H9 (cell line): ENCODE measurements at regions not wholly inside any gene's neighbourhood (a gene's known extent, or its start where the extent isn't known, plus 50 kb on each side); places are given as distances from the start of the nearest gene placed in this dataset.

Source experiments
- DNase-seq: peaks from one replicate; pipeline ENCODE4 v3.0.0-alpha.2; 2017
- H2AFZ ChIP-seq: one replicate; pipeline ENCODE4 v1.6.1; 2013; ENCODE audit warnings: mild to moderate bottlenecking, low read length, control low read depth, moderate library complexity
- H2AK5ac ChIP-seq: 2 replicates; pipeline ENCODE4 v1.6.1; 2013; ENCODE audit warnings: low read length, control low read depth, mixed read lengths; ENCODE audit not compliant: insufficient read length
- H2BK120ac ChIP-seq: one replicate; pipeline ENCODE4 v1.6.1; 2013; ENCODE audit warnings: low read depth, mild to moderate bottlenecking, low read length, control low read depth, inconsistent platforms; ENCODE audit not compliant: poor library complexity, severe bottlenecking
- H2BK12ac ChIP-seq: 2 replicates; pipeline ENCODE4 v1.6.1; 2013; ENCODE audit warnings: low read length, control low read depth, mixed read lengths, low read depth; ENCODE audit not compliant: insufficient read length
- H2BK15ac ChIP-seq: 2 replicates; pipeline ENCODE4 v1.6.1; 2013; ENCODE audit warnings: low read depth, low read length, control low read depth
- H2BK20ac ChIP-seq: one replicate; pipeline ENCODE4 v1.6.1; 2013; ENCODE audit warnings: low read depth, mild to moderate bottlenecking, low read length, control low read depth, inconsistent platforms; ENCODE audit not compliant: poor library complexity, severe bottlenecking
- H2BK5ac ChIP-seq: 2 replicates; pipeline ENCODE4 v1.6.1; 2013; ENCODE audit warnings: low read length, control low read depth, mixed read lengths; ENCODE audit not compliant: insufficient read length
- H3K14ac ChIP-seq: 2 replicates; pipeline ENCODE4 v1.6.1; 2013; ENCODE audit warnings: low read length, control low read depth; ENCODE audit not compliant: insufficient read depth
- H3K18ac ChIP-seq: 2 replicates; pipeline ENCODE4 v1.6.1; 2013; ENCODE audit warnings: low read depth, mild to moderate bottlenecking, mixed read lengths, low read length, control low read depth; ENCODE audit not compliant: insufficient read length
- H3K23ac ChIP-seq: 2 replicates; pipeline ENCODE4 v1.6.1; 2013; ENCODE audit warnings: low read length, control low read depth, mixed read lengths, low read depth; ENCODE audit not compliant: insufficient read length
- H3K23me2 ChIP-seq: 2 replicates; pipeline ENCODE4 v1.6.1; 2013; ENCODE audit warnings: low read depth, mild to moderate bottlenecking, mixed read lengths, low read length, control low read depth; ENCODE audit not compliant: insufficient read length, poor library complexity, severe bottlenecking
- H3K27ac ChIP-seq: 2 replicates; pipeline ENCODE4 v1.5.1; 2013; ENCODE audit warnings: low read length, control low read depth, mixed read lengths, low read depth; ENCODE audit not compliant: insufficient read length
- H3K27me3 ChIP-seq: 2 replicates; pipeline ENCODE4 v1.6.1; 2013; ENCODE audit warnings: low read length, control low read depth, inconsistent platforms; ENCODE audit not compliant: insufficient read depth
- H3K4ac ChIP-seq: 2 replicates; pipeline ENCODE4 v1.6.1; 2013; ENCODE audit warnings: low read depth, mild to moderate bottlenecking, control low read depth, inconsistent platforms, low read length, moderate library complexity
- H3K4me1 ChIP-seq: 2 replicates; pipeline ENCODE4 v1.6.1; 2013; ENCODE audit warnings: low read length, control low read depth, inconsistent platforms; ENCODE audit not compliant: insufficient read depth
- H3K4me2 ChIP-seq: 2 replicates; pipeline ENCODE4 v1.6.1; 2013; ENCODE audit warnings: low read length, control low read depth, mixed read lengths; ENCODE audit not compliant: insufficient read length, insufficient read depth
- H3K56ac ChIP-seq: 2 replicates; pipeline ENCODE4 v1.6.1; 2013; ENCODE audit warnings: low read depth, mild to moderate bottlenecking, mixed read lengths, low read length, control low read depth; ENCODE audit not compliant: insufficient read length
- H3K79me1 ChIP-seq: 2 replicates; pipeline ENCODE4 v1.6.1; 2013; ENCODE audit warnings: low read depth, mild to moderate bottlenecking, moderate library complexity, low read length, control low read depth, inconsistent platforms; ENCODE audit not compliant: insufficient read depth, poor library complexity, severe bottlenecking
- H3K79me2 ChIP-seq: 2 replicates; pipeline ENCODE4 v1.6.1; 2013; ENCODE audit warnings: low read length, control low read depth, inconsistent platforms; ENCODE audit not compliant: insufficient read depth
- H3K9ac ChIP-seq: 2 replicates; pipeline ENCODE4 v1.6.1; 2013; ENCODE audit warnings: low read length, control low read depth, mixed read lengths; ENCODE audit not compliant: insufficient read length; ENCODE audit errors: extremely low read depth
- H3K9me3 ChIP-seq: one replicate; pipeline ENCODE4 v1.6.1; 2013; ENCODE audit warnings: low read depth, low read length, inconsistent platforms; ENCODE audit not compliant: control insufficient read depth
- H3T11ph ChIP-seq: one replicate; pipeline ENCODE4 v1.6.1; 2013; ENCODE audit warnings: mild to moderate bottlenecking, low read length, control low read depth, inconsistent platforms
- H4K20me1 ChIP-seq: one replicate; pipeline ENCODE4 v1.6.1; 2013; ENCODE audit not compliant: control insufficient read depth, insufficient read length, insufficient read depth
- H4K5ac ChIP-seq: 2 replicates; pipeline ENCODE4 v1.6.1; 2013; ENCODE audit warnings: low read depth, mild to moderate bottlenecking, mixed read lengths, low read length, control low read depth; ENCODE audit not compliant: insufficient read length
- H4K8ac ChIP-seq: replicated peaks from 2 replicates; pipeline ENCODE4 v1.6.1; 2013; ENCODE audit warnings: low read length, control low read depth, mixed read lengths, low read depth; ENCODE audit not compliant: insufficient read length
- H4K91ac ChIP-seq: 2 replicates; pipeline ENCODE4 v1.6.1; 2013; ENCODE audit warnings: low read depth, mild to moderate bottlenecking, moderate library complexity, mixed read lengths, low read length, control low read depth; ENCODE audit not compliant: insufficient read length
- H3K27ac Mint-ChIP-seq, 3 experiments: 2 replicates in 2 of 3; 3 replicates in 1 of 3; pipeline ENCODE4 v1.8.0; 2020 to 2021; ENCODE audit warnings: mixed read lengths in 3 of 3, mild to moderate bottlenecking in 1 of 3, moderate library complexity in 1 of 3
- H3K27me3 Mint-ChIP-seq: 2 replicates; pipeline ENCODE4 v1.8.0; 2021; ENCODE audit warnings: low read depth, mild to moderate bottlenecking, moderate library complexity, mixed read lengths
- H3K36me3 Mint-ChIP-seq, 3 experiments: 2 replicates in 2 of 3; 3 replicates in 1 of 3; pipeline ENCODE4 v1.8.0; 2020 to 2021; ENCODE audit warnings: low read depth in 3 of 3, mixed read lengths in 3 of 3; ENCODE audit not compliant: insufficient read depth in 1 of 3
- H3K4me1 Mint-ChIP-seq, 2 experiments: 2 replicates each; pipeline ENCODE4 v1.8.0; 2020; ENCODE audit warnings: mixed read lengths in 2 of 2
- H3K4me3 Mint-ChIP-seq, 2 experiments: 2 replicates in 1 of 2; 3 replicates in 1 of 2; pipeline ENCODE4 v1.8.0; 2020 to 2021; ENCODE audit warnings: mild to moderate bottlenecking in 2 of 2, mixed read lengths in 2 of 2, moderate library complexity in 1 of 2
- H3K9me3 Mint-ChIP-seq, 2 experiments: 2 replicates in 1 of 2; 3 replicates in 1 of 2; pipeline ENCODE4 v1.8.0; 2020; ENCODE audit warnings: mild to moderate bottlenecking in 2 of 2, mixed read lengths in 2 of 2, moderate library complexity in 1 of 2
- CTCF ChIP-seq: fragments of 200-600 bp; sonication (generic); conservative IDR thresholded peaks from 3 replicates; pipeline ENCODE4 v1.8.0; 2021; ENCODE audit warnings: antibody characterized with exemption, mild to moderate bottlenecking
- WGBS: extraction: QIAGEN DNeasy Blood & Tissue Kit; methylation state at CpG from one replicate; pipeline ENCODE4 v1.1.7; 2013; ENCODE audit warnings: missing lambda C conversion rate, low lambda C conversion rate, mixed read lengths; ENCODE audit not compliant: insufficient read length; ENCODE audit errors: extremely low coverage; 5-methylcytosine and 5-hydroxymethylcytosine counted together

DNA sequence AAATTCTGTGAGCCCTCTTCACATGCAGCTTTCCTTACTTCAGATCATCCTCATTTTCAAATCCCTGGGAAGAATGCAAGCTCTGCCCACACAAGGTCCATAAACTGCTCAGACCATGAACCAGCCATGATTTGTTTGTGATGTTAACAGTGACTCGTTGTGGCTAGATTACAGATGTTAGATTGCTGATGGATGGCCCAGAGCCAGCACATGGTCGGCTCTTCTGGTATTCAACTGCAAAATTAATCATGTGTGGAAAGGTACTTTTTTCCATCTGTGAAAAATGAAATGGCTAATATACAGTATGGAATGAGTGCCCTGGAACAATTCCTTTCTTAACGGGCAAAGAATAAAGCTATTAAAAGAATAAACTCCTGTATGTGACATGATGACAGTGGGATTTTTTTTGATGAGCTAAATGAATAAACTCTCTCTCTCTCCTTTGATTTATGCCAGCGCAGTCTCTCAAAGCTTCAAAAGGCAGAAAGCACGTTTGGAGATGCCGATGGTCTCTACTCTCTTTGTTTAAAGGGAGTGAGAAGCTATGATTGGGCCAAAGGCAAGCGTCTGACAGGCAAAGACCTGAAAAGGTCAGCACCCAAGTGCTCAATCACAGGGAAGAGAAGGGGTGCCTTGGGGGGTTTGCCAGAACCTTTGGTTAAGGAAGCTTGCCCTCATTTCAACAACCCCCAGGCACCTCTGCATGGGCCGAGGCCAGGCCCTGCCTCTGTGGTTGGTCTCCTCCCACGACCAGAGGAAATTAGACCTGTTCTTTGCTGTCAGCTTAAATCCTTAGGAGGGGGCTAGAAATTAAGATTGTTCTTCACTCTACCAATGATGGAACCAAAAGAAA, 444.0 kb upstream of the NFE2L3 start:
- peaks cover 5% of the 10 kb centered on the region for H3K9me3 ChIP-seq
- H3K79me1 ChIP-seq, result no peaks in the 10 kb centered on the region
- no peak overlapping the region for H2AFZ ChIP-seq
- no peak overlapping the region for H2BK15ac ChIP-seq
- no peaks in the 10 kb centered on the region for H3K23me2 ChIP-seq
- no peak overlapping the region for H3K18ac ChIP-seq
- H3K79me2 ChIP-seq, result no peaks in the 10 kb centered on the region
- no peaks in the 10 kb centered on the region for H4K20me1 ChIP-seq
- Mint-ChIP-seq H3K36me3 (peaks cover 0 to 4% (median 3%) of the 10 kb centered on the region in 3 experiments; a peak in 1 of 7 replicates), H3K4me1 (peaks cover 16 to 18% of the 10 kb centered on the region in 2 experiments), H3K27ac (no peak overlapping the region), H3K4me3 (no peak overlapping the region), H3K27me3 (peaks cover 2% of the 10 kb centered on the region; the same call in 1 of the 2 replicates), H3K9me3 (peaks cover 3 to 4% of the 10 kb centered on the region in 2 experiments; a peak in 4 of 5 replicates)
- DNase-seq, result no peak
- no peak overlapping the region for H2AK5ac ChIP-seq
- H3K4me2 ChIP-seq, result no peak overlapping the region
- no peak for TF ChIP-seq CTCF
- H3K4ac ChIP-seq, result no peak overlapping the region
- H3K9ac ChIP-seq, result no peak overlapping the region
- H4K8ac ChIP-seq, result no peak overlapping the region
- no peak overlapping the region for H3T11ph ChIP-seq
- H3K27me3 ChIP-seq, result no peaks in the 10 kb centered on the region
- no peaks in the 10 kb centered on the region for H3K4me1 ChIP-seq
- H3K56ac ChIP-seq, result no peak overlapping the region
- no peak overlapping the region for H3K27ac ChIP-seq
- H2BK5ac ChIP-seq, result no peak overlapping the region
- no peak overlapping the region for H4K91ac ChIP-seq
- no peak overlapping the region for H4K5ac ChIP-seq
- H3K14ac ChIP-seq, result no peak overlapping the region
- H2BK120ac ChIP-seq, result no peak overlapping the region
- no peak overlapping the region for H3K23ac ChIP-seq
- no peak overlapping the region for H2BK20ac ChIP-seq
- no CpG with 5 or more reads among the region's 9 CpGs for WGBS
- H2BK12ac ChIP-seq, result no peak overlapping the region
